ENCODE measurements at regions not wholly inside any gene's neighbourhood (a gene's known extent, or its start where the extent isn't known, plus 50 kb on each side); places are given as distances from the start of the nearest gene placed in this dataset.
A peak's percentile ranks its signal among the peaks of the same experiment; 100 is the strongest.

DNA sequence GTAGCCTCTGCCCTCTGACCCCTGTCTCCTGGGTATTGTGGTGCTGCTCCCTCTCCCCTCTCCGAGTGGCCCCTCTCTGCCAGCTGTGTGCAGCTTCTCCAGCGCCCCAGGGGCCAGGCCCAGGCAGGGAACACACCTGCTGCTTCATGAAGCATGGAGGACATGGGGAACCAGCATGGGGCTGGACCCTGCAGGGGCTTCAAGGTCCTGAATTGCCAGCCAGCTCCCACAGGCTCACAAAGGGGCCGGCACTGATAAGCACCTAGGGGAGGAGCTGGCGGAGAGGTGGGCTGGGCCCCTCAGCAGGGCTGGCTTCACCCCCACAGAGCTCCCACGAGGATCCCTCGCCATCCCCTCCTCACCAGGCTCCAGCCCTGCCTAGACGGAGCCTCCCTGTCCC lies 77.4 kb upstream of the GPC1 start:
- no peak for DNase-seq

DNA sequence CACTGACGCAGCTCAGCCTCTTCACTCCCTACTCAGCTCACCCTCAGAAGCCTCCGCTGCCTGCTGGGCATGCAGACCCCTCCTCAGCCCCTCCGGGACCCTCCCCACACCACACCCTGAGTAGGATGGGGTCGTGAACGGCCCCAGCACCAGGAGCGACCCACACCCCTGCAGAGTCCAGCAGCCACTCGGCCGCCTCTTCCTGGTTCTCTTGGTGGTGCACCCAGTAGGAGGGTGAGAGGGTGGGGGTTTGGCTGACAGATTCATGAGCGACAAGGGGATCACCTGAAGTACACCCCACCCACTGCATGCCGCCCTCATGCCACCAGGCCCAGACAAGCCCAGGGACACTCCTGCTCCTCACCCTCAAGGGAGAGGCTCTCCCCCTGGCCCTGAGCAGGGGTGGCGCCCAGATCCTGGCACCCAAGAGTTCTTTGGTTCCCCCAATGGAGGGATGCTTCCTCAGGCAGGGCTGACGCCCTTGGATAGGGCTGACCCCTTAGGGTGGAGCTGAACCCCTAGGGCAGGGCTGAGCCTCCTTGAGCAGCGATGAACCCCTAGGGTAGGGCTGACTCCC lies 76.6 kb upstream of the GPC1 start:
- no peak for DNase-seq

DNA sequence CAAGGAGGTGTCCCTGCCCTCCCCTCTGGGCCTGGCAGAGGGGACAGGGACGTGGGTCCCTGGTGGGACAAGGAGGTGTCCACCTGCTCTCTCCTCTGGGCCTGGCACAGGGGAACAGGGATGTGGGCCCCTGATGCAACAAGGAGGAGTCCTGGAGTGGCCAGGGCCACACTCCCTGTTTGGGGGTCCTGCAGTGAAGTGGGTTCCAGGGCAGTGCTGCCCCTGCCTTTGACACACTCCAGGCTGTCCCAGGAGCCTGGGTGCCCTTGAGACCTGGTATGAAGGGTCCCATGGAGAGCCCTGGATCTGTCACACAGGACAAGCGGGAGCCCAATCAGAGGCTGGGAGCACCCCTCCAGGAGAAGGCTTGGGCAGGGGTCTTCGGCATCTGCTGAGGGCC lies 75.8 kb upstream of the GPC1 start:
- no peak for DNase-seq

DNA sequence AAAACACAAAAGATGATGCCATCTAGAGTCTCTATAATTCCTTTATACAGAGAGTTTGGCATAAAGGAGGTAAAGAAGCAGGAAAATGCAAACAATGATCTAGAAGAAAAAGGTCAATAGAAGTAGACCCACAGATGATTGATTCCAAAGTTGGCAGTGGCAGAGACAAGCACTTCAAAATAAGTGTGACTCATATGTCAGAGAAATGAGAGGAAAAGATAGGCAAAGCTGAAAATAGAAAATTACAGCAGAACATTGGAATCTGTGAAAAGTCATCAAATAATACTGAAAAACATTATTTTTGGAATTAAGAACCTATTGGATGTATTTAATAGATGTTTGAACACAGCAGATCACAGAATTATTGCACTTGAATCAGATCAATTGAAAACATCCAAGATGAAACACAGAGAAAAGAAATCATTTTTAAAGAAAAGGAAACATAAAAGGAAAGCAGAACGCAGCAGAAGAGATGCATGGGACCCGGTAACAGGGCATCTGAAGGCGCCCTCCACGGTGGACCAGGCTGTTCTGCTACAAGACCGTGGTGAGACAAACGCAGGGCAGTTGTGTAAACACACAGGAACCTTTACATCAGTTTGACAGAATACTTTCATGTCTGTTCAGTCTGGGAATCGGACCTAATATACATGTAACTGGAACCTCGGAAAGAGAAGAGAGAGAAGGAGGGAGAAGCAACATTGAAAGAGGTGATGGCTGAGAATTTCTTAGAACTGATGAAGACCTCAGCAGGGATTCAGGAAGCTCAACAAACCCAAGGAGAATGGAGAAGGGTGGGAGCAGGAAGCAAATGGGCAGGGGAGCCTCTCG lies 74.6 kb upstream of the GPC1 start:
- DNase-seq, result no peak

DNA sequence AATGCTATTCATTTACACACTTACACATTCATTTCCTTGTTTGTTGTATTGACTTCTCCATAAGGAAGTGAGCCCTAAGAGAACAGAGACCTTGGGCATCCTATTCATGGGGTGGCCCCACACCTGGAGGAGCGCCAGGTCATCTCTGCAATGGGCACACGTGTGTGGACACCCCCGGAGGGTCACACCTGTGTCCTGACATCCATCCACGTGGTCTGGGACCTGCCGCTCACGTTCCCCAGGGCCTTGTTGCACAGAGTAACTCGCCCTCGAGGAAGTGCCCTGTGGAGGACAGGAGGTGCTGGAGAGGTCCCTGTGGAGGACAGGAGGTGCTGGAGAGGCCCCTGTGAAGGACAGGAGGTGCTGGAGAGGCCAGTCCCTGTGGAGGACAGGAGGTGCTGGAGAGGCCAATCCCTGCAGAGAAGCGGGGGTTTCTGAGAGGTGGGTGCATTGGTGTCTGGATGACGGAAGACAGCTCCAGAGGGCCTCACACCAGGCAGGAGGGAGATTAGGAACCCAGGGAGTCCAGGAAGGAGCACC lies 73.2 kb upstream of the GPC1 start:
- DNase-seq, result no peak

DNA sequence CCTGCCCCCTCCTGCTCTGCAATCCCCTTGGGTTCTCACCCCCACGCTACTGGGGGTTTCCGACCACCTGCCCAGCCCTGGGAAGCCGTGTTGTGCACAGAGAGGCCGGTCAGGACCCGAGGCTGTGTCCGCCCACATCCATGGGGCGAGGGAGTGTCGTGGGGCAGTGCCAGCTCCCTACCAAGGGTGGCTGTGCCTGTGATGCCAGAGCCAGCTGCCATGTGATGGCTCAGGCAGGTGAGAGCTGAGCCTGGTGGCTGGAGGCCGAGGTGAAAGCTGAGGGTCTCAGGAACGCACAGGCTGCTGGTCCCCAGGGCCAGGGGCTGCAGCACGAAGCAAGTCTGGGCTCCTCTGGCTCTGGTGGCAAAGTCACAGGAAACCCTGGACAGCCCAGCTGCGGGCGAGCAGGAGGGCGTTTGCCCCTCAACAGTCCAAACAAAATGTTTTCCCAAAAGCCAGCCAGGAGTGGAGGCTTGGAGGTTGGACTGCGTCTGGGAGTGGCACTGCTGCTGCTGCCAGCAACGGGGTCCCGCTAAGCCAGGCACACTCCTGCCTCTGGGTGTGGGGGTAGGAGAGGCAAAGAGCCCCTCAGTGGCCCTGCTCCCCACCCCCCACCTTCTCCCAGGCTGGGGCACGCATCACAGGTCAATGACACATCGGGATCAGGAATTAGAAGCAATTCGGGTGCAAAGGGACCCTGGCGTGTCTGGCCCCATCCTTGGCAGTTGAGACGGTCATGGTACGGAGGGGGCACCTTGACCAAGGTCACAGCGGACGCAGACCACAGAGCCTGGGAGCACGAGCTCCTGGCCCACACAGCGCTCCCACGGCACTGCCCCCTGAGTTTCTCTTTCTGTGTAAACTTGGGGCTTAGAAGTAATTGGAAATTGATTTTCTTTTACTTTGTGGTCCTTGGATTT lies 72.4 kb upstream of the GPC1 start:
- DNase-seq, result no peak

DNA sequence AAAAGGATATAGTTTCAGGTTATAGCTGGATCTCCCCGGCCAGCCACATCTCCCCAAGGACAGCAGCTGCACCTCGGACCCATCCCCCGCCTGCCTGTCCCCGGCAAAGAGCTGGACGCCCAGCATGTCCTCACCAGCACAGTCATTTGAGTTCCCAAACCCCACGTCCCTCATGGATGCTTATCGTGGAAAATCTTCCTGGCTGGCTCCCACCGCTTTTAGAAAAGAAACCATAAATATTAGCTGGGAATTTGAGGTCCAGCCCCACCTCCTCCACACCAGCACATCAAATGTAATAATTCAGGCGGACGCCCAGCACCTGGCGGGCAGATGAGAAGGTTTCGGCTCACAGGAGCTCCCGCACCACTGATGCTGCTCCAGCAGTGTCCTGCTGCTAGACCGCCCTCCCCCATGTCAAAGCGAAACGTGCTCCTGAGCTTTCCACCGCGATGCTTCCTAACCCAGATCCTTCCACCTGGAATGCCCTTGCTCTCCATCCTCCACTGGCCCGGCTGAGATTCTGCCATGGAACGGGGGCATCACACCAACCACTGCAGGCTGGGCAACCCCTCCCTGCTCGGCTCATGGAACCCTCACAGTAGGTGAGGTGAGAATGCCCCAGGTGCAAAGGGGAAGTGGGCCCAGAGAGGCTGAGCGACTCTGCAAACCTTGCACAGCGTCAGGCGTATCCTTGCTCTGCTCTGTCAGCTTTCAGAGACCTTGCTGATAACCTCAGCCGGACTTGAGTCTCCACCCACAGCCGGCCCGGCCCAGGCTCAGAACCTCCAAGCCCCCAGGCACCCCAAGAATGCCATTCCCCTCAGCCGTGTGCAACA lies 71.5 kb upstream of the GPC1 start:
- DNase-seq, result no peak

DNA sequence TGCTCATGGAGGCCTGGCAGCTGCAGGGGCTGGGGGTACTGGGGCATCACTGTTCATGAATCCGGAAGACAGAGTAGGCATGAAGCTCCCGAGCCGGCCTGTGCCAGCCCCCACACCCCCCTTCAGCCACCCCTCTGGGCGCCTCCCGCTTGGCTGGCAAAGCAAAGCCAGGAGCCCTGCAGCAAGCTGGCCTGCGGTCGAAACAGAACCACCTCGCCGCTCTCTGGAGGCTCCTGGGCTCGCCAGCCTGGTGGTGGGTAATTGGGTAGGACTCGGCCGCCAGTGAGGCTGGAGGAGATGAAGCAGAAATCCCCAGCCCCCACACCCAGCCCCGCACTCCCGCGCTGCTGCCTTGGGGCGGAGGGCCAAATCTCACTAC lies 70.9 kb upstream of the GPC1 start:
- no peak for DNase-seq

DNA sequence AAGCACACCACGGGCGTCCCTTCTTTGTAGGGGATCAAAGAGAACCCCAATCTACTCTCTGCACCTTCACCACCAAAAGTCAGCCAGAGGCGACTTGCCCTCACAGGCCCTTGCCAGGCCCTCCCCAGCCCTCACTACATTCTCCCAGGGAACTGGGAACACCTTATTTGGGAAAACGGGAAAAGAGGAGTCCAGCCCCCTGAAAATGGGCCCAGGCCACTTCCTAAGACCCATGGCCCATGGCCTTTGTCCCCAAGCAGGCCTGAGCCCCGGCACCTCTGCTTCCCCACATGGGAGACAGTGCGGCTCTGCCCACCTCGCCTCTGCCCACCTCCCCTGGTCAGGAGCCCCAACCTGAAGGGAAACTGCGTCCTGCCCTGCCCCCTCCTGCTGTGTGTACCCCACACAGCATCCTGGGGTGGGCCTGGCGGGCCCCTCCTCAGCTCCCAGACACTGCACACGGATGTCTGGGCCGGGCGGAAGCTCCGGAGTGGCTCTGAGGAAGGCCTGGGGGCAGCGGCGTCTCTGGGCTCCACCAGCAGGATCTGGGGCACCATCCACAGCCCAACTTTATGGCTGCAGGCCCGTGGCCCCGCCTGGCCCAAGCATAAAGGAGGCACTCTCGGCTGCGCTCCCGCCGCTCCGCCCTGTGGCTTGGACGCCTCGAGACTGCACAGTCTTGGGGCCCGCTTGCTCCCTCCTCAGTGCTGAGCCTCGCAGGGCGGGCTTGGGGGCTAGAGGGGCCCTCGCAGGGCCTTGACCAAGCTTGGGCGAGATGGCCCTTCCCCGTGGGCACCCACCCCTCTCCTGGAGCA lies 70.3 kb upstream of the GPC1 start:
- DNase-seq, result no peak

DNA sequence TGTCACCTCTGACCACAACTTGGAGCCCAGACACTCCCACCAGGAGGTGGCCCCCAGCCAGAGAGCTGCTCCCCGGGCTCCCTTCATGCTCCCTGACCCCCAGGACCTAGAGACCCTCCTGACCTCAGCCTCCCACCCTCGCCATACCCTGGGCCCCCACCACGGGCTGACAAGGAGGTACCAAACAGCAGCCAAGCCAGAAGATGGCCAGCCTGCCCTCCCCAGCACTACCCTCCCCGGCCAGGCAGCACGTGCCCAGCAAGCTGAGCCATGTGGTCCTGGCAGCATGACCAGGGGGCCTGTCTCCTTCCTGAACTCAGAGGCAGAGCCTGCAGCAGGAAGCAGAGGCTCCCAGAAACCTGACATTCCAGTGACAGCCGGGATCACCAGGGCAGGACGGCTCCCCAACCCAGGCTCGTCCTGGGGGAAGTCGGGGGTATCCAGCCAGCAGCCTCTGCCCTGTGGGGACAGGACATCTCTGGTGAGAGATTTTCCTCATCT lies 69.4 kb upstream of the GPC1 start:
- DNase-seq, result no peak

DNA sequence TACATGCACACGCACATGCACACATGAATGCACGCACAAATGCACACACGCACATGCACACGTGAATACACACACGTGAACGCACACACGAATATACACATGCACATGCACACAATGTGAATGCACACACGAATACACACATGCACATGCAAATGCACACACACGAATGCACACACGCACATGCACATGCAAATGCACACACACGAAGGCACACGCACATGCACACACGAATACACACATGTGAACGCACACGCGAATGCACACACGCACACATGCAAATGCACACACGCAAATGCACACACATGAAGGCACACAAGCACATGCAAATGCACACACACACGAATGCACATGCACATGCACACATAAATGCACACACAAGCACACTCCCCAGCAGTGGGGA lies 68.6 kb upstream of the GPC1 start:
- DNase-seq, result no peak

DNA sequence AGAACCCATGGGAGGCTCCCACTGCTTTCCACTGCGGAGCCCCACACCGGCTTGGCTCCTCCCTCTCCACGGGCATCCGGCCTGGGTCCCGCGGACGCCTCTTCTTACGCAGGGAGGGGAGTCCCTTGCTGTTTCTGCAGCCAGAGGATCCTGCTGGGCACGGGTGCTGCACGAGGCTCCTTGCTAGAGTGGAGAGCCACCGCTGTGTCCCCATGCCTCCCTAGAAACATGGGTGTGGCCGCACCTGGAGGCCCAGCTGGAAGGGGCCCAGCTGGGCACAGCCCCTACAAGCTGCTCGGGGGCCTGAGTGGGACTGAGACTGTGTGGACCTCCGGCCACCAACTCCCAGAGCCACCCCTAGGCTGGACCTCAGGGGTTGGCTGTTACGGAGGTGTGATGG lies 67.7 kb upstream of the GPC1 start:
- no peak for DNase-seq

DNA sequence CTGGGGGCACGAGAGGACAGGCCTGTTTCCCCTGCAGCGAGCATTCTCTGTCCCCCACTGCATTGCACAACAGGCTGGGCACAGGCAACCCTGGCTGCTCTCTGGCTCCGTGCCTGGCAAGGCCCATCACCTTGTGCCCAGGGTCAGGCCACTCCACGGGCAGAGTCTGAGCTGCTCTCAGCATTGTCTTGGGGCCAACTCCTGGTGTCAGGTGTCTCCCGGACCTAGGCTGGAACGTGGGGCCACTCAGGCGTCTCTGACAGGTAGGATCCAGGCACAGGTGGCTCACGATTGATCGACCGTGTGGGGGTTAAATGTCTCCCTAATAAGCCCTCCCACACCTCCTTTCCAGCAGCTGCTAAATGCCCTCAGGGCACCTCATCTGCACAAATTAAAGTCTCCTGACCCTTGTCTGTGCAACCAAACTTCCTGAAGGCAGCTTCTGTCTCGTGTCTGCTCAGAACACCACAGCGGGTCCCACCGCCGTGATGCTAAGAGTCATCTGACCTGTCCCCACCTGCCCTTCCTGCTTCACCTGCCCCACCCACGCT lies 66.6 kb upstream of the GPC1 start:
- no peak for DNase-seq

DNA sequence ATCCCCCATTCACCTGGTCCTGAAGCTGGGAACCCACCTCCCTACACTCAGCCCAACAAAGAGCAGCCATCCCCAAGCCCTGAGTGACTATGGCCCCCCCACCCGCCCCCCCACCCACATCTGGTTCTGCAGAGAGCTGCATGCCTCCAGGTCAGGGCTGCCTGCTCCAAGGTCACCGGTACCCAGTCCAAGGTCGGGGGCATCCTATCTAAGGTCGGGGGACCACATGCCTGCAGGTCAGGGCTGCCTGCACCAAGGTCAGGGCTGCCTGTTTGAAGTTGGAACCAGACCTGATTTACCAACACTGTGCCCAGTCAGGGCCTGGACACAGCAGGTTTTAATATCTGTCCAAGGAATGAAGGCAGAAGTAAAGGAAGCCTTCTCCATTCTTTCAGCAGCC lies 66.1 kb upstream of the GPC1 start:
- DNase-seq, result no peak

DNA sequence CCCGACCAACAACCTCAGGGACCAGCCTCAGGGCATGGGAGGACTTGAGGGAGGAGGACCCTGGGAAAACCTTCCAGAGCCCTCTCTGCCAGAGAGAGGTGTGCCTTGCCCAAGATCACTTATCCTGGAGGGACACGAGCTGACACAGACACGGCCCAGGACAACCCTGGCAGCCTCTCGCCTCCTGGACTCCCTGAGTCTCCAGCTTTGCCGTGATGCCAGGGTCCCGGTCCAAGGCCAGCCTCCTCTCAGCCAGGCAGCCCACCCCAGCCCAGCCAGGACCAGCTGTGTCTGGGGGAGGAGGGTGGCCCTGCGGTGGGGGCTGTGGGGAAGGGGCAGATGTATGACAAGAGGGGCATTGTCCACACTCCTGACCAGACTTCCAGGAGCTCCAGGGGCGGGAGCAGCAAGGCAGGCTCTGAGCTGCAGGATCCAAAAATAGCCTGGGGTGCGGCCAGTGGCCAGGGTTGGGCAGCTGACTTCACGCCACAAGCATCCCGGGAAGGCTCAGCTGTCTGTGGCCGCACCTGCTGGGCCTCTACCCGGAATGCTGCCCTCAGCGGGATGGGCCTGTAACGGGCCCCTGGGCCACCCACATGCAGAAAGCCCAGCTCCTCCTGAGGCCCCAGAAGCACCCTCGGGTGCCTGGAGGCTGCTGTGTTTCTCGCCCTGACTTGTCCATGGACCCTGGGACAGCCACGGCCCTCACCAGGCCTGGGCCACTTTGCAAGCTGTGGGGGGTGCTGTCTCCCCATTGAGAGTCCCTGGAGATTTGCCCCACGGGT lies 65.5 kb upstream of the GPC1 start:
- DNase-seq, result peak in 1 of 2 donors; percentile 32

DNA sequence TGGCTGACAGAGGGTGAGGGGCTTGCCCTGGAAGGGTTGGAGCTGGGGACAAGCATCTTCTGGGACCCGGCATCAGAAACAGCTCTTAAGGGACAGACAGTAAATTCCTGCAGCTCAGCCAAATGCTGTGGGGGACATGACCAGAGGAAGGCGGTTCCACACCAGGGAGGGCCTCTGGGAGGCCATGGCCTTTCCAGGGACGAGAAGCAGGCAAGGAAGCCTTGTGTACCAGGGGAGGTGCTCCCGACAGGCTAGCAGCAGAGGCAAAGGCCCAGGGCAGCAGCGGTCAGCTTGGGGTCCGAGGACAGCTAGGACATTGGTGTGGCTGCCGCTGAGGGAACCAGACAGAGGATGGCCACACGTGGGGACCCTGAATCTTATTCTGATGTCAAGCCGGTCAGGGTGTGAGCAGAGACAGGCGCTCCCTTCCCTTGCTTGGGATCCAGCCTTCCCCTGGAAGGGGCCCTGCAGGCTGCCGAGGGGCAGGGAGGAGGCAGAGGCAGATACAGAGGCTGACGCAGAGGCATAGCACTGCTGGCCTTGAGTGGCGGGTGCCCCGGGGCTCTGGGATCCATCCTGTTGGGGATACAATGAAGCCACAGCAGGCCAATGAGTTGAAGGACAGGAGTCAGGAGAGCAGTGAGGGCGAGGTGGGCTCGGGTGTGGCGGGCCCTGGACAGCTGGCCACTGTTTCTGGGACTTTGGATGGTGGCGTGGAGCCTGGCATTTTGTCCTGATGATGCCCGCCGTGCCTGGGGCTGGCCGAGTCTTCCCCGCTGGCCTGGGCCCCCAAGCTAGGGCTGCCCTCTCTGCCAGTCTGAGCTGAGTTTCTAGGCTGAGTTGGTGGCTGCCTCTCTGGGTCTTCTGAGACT lies 64.1 kb upstream of the GPC1 start:
- no peak for DNase-seq

DNA sequence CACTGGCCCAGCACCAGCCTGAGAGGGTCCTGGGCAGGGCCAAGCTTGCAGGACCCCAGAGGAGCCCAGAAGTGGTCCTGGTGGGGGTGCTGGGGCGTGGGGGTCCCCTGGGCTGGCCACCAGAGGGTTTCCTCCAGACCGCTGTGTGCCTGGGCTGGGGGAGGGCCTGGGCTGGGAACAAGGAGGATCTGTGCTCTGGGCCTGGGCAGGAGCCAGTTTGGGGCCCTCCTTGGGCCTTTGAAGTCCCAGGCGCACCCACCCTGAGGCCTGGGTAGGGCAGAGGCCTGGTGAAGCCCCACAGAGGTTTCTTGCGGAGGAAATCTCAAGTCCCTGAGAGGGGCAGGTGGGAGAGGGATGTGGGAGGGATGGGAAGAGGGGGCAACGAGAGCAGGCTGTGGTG lies 63.4 kb upstream of the GPC1 start:
- DNase-seq, result no peak

DNA sequence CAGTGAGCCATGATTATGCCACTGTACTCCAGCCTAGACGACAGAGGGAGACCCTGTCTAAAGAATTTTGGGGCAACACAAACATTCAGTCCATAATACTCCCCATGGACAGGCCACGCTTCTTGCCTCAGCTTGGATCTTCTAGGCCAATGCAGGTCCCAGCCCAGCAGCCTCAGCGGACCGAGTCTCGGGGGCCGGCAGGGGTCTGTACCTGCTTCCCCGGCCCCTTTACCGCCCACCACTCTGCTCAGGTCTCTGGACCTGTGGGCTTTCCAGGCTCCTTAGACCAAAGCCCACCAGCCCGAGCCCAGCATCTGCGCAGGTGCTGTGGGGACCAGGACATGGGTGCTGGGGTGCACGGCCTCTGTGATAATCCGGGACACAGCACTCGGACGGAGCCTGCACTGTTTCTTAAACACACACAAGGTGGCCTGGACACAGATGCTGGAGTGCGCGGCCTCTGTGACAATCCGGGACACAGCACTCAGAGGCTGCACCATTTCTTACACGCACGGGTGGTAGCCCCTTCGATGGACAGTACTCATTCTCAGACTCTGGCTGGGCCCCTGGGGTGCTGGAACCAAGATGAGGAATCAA lies 62.1 kb upstream of the GPC1 start:
- DNase-seq, result no peak

Data from right lung (tissue), 2 donors.